Mucosa of descending colon (tissue), 3 donors: ENCODE measurements at regions not wholly inside any gene's neighbourhood (a gene's known extent, or its start where the extent isn't known, plus 50 kb on each side); places are given as distances from the start of the nearest gene placed in this dataset.

Experiments used
- ATAC-seq: fragments of 200-7000 bp; cut with Tn5 transposase; one replicate; pipeline ENCODE4 v1.9.1; 2020; ENCODE audit warnings: mild to moderate bottlenecking, moderate library complexity
- DNase-seq, 3 donors: peaks; one replicate each; pipeline ENCODE4 v3.0.0-alpha.2; 2020
- H3K36me3 ChIP-seq: fragments of 200-600 bp; one replicate; pipeline ENCODE4 v1.8.0; 2021; ENCODE audit warnings: low read depth, mild to moderate bottlenecking
- H3K4me1 ChIP-seq: fragments of 200-600 bp; one replicate; pipeline ENCODE4 v1.8.0; 2021; ENCODE audit warnings: low read depth, mild to moderate bottlenecking
- H3K4me3 ChIP-seq: fragments of 200-600 bp; one replicate; pipeline ENCODE4 v1.8.0; 2021; ENCODE audit warnings: mild to moderate bottlenecking
- H3K9me3 ChIP-seq: fragments of 200-600 bp; one replicate; pipeline ENCODE4 v1.8.0; 2021; ENCODE audit warnings: mild to moderate bottlenecking
- intact Hi-C, 2 donors: fragments of 100-400 bp; cut with DNase I in 1 of 2; cut with micrococcal nuclease in 1 of 2; formaldehyde crosslinking; loops; one replicate each; pipeline versions ENCODE4 v1.11.0 to v1.11.1; 2022; cut with DNase I, micrococcal nuclease
- TF ChIP-seq, protein P1 (sequence below): fragments of 200-600 bp; IDR thresholded peaks from one replicate; pipeline ENCODE4 v1.8.0; 2022; ENCODE audit warnings: antibody characterized with exemption, mild to moderate bottlenecking
- donor health status: DM: no; HTN: no; CAD: no; lungs with moderate emphysema.
- donor health status: DM: no; HTN: no; CAD: no.
- donor health status: DM: no; HTN: yes; CAD: no.

- ATAC-seq, result no peak
- H3K9me3 ChIP-seq, result no peaks in the 10 kb centered on the region
- H3K4me1 ChIP-seq, result no peaks in the 10 kb centered on the region
- TF ChIP-seq, protein P1, sequence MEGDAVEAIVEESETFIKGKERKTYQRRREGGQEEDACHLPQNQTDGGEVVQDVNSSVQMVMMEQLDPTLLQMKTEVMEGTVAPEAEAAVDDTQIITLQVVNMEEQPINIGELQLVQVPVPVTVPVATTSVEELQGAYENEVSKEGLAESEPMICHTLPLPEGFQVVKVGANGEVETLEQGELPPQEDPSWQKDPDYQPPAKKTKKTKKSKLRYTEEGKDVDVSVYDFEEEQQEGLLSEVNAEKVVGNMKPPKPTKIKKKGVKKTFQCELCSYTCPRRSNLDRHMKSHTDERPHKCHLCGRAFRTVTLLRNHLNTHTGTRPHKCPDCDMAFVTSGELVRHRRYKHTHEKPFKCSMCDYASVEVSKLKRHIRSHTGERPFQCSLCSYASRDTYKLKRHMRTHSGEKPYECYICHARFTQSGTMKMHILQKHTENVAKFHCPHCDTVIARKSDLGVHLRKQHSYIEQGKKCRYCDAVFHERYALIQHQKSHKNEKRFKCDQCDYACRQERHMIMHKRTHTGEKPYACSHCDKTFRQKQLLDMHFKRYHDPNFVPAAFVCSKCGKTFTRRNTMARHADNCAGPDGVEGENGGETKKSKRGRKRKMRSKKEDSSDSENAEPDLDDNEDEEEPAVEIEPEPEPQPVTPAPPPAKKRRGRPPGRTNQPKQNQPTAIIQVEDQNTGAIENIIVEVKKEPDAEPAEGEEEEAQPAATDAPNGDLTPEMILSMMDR, result no peak
- no peaks in the 10 kb centered on the region for H3K36me3 ChIP-seq
- no peak overlapping the region for H3K4me3 ChIP-seq
- intact Hi-C loops, result no loop called here
- DNase-seq, result no peak
These were observed 91.4 kb downstream of the THBS2 start for GRCh38 chr6:169162249-169162648.

DNA sequence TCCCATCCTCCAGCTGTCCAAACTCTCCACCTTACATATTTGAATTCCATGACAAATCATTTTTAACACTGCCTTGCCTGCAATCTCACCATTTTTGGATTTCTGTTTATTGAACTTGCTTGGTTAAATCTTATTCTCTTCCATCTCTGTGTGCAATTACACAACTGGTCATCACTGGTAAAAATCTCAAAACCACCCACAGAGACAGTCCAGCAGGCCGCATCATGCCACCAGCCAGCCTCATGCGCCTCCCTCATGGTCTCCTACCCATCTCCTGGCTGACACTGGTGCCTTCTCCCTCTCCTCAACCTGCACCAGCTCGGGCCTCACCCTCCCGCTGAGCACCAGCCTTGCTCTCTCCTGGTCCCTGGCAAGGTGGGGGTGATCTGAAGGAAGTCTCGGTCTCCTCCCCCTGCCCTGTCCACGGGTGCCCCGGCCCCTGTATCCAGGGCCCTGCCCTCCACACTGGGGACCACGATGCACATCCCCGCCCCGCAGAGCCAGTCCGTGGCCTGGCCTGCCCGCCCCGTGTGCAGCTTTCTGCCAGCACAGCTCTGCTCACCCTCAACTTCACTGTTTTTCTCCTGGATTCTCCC lies 92.0 kb downstream of the THBS2 start:
- TF ChIP-seq, protein P1, result no peak
- H3K9me3 ChIP-seq, result no peaks in the 10 kb centered on the region

DNA sequence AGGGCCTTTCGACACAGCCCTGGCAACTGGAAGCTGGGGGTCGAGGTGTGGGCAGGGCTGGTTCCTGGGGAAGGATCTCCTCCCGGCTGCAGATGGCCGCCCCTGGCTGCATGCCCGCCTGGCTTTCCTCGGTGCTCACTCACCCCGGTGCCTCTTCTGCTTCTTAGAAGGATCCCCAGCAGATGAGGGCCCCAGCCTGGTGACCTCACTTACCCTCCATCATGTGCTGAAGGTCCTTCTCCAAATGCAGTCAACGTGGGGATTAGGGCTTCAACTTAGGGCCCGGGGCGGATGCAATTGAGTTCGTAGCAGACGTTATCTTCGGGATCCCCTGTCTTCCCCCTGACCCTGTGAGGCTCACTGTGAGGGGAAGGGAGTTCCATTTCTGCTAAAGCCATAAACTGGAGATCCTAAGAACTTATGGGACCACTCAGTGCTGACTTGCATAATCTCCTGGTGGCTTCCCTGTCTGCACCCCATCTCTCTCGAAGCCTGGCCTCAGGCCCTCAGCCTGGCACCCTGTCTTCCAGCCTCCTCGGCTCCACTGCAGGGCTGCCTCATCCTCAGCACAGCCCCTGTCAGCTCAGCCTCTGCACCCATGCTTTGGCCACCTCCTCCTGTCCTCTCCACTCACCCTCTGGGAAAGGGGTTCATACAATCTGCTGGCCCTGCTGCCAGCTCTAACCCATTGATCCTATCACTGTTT lies 92.6 kb downstream of the THBS2 start:
- Histone ChIP-seq H3K4me3 (no peak overlapping the region), H3K9me3 (no peaks in the 10 kb centered on the region), H3K4me1 (no peaks in the 10 kb centered on the region), H3K36me3 (no peaks in the 10 kb centered on the region)
- DNase-seq (no peak), ATAC-seq (no peak)
- intact Hi-C loops, result no loop called here
- TF ChIP-seq, protein P1, result no peak

More for the DNA sequence above, 92.0 kb downstream of the THBS2 start:
- ATAC-seq, result no peak
- no peak for DNase-seq
- no peaks in the 10 kb centered on the region for H3K36me3 ChIP-seq
- intact Hi-C loops, result no loop called here
- no peaks in the 10 kb centered on the region for H3K4me1 ChIP-seq
- no peak overlapping the region for H3K4me3 ChIP-seq

DNA sequence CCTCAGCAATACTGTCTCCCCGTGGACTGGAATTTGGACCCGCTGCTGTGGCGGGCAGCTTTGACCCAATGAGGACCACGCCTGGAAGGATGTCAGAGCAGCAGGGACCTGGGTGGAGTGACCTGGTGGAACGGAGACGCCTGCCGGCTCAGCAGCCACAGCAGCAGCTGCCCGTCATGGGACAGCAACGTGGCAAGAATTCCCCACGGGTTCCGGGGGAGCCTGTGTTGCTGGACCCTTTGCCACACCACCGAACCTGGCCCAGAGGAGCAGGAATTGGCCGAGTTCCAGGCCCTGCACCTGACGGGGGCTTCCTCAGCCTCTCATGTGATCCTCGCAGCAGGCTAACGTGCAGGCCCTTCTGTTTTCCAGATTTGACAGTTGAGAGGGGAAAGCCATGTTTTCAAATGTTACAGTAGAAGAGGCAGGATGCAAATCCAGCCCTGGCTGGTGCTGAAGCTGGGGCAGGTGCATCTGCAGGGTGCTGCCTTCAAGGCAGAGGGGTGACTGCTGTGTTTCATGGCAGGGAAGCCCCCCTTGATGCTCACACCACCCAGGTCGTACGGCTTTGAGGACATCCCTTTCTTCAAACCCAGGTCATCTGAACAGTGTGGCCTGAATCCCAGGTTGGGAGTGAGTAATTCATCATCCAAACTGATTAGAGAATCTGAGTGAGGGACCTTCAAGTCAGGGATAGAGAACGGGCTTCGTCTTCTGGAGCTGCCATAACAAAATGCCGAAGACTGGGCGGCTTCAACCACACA lies 93.4 kb downstream of the THBS2 start:
- ATAC-seq (no peak), DNase-seq (no peak)
- Histone ChIP-seq H3K9me3 (no peaks in the 10 kb centered on the region), H3K36me3 (no peaks in the 10 kb centered on the region), H3K4me3 (no peak overlapping the region), H3K4me1 (no peaks in the 10 kb centered on the region)
- intact Hi-C loops, result no loop called here
- TF ChIP-seq, protein P1, result no peak

DNA sequence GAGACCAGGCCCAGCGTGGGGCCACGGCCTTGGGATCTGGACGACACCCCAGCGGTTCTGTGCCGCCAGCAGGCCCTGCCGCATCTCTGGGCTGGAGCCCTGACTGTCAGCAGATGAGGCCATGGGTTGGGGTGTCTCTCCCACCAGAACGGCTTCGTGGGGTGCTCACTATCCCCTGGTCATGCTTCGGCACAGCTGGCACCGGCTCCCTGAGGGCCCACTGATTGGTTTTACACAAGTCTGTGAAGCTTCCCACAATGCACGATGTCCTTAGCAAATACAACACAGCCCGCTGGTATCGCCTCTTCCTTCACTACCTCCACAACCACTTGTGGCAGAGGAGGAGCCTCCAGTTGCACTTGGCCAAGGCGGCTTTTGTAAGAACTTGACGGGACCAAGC lies 94.3 kb downstream of the THBS2 start:
- intact Hi-C loops, result no loop called here
- Histone ChIP-seq H3K9me3 (no peaks in the 10 kb centered on the region), H3K4me3 (no peak overlapping the region), H3K36me3 (no peaks in the 10 kb centered on the region), H3K4me1 (no peaks in the 10 kb centered on the region)
- DNase-seq (no peak), ATAC-seq (no peak)
- TF ChIP-seq, protein P1, result no peak
